ENCODE measurements at regions not wholly inside any gene's neighbourhood (a gene's known extent, or its start where the extent isn't known, plus 50 kb on each side); places are given as distances from the start of the nearest gene placed in this dataset.

DNA sequence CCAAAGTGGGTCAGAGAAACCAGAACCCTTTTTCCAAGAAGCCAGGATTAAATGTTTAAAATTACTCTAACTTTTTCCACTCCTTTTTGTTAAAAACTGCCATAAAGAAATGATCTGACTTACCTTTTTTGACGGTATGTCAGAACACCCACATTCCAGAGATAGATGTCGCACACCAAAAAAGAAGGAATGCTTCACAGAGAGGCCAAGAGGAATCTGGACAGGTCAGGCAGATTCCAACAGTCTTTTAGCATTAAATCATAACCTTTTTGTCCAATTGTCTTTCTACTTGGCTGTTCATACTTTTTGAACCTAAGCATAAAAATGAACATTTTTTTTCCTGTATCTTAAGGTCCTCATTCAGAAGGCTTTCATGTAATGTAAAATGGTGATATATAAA, 846.9 kb downstream of the NSUN3 start:
- Mint-ChIP-seq H3K4me1 (ENCODE audit: low read depth) (no peaks in the 10 kb centered on the region), H3K9me3 (peaks cover 10% of the 10 kb centered on the region), H3K36me3 (ENCODE audit: insufficient read depth) (no peaks in the 10 kb centered on the region), H3K27me3 (ENCODE audit: low read depth) (no peaks in the 10 kb centered on the region), H3K4me3 (no peak overlapping the region)
- DNase-seq (no peak), ATAC-seq (no peak)

DNA sequence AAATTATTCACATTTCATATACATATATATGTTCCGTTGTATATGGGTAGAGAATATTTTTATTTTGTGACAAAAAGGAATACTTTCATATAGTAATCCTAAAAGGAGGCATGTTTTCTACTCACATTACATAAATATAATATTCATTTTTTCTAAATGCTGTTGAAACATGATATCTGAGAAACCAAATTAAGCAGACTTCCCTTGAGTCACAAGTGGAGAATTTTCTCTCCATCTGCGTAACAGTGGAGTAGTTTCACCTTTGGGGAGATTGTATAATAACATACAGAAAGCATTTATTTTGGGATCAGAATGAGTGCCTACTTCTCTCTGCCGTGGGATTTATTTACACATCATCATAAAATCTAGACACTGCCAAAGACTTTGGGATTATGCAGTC, 849.8 kb downstream of the NSUN3 start:
- Mint-ChIP-seq H3K4me1 (ENCODE audit: low read depth) (no peaks in the 10 kb centered on the region), H3K9me3 (peaks cover 8% of the 10 kb centered on the region), H3K4me3 (no peak overlapping the region), H3K36me3 (ENCODE audit: insufficient read depth) (no peaks in the 10 kb centered on the region), H3K27me3 (ENCODE audit: low read depth) (no peaks in the 10 kb centered on the region)
- DNase-seq (no peak), ATAC-seq (no peak)

DNA sequence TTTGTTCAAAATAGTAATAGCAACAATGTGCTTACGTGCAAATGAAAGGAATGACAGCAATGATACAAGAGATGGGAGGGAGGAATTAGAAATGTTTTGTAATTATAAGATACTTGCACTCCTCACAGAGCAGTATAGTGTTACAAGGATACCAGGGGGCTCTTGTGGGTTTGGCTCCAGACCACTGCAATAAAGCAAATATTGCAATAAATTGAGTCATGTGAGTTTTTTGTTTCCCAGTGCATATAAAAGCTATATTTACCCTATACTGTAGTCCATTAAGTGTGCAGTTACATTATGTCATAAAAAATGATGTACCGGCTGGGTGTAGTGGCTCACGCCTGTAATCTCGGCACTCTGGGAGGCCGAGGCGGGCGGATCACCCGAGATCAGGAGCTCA, 864.3 kb downstream of the NSUN3 start:
- H3K36me3 Mint-ChIP-seq (ENCODE audit: insufficient read depth), result no peaks in the 10 kb centered on the region
- H3K27me3 Mint-ChIP-seq (ENCODE audit: low read depth), result no peaks in the 10 kb centered on the region
- H3K4me1 Mint-ChIP-seq (ENCODE audit: low read depth), result no peaks in the 10 kb centered on the region
- ATAC-seq (no peak), DNase-seq (no peak)
- peaks cover 7% of the 10 kb centered on the region for H3K9me3 Mint-ChIP-seq
- H3K4me3 Mint-ChIP-seq, result no peak overlapping the region

DNA sequence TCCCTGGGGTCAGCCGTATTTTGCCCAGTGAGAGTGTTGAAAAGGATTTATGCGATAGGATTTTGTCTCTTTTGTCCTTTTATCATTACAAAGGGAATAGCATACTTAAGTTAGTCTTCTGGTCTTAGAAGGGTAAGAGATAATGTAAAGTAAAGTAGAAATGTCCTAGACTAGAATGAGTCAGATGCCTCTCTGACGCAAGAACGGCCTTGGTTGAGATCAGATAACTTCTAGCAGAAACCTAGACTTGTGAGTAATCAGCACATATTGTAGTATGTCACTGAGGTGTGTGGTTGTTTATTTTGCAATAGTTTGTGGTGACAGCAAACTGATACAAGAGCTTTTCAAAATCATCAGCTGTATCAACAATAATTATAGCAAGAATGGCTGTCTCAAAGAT, 866.1 kb downstream of the NSUN3 start:
- ATAC-seq (no peak), DNase-seq (no peak)
- Mint-ChIP-seq H3K4me1 (ENCODE audit: low read depth) (no peaks in the 10 kb centered on the region), H3K36me3 (ENCODE audit: insufficient read depth) (no peaks in the 10 kb centered on the region), H3K4me3 (no peak overlapping the region), H3K9me3 (peaks cover 4% of the 10 kb centered on the region), H3K27me3 (ENCODE audit: low read depth) (no peaks in the 10 kb centered on the region)

DNA sequence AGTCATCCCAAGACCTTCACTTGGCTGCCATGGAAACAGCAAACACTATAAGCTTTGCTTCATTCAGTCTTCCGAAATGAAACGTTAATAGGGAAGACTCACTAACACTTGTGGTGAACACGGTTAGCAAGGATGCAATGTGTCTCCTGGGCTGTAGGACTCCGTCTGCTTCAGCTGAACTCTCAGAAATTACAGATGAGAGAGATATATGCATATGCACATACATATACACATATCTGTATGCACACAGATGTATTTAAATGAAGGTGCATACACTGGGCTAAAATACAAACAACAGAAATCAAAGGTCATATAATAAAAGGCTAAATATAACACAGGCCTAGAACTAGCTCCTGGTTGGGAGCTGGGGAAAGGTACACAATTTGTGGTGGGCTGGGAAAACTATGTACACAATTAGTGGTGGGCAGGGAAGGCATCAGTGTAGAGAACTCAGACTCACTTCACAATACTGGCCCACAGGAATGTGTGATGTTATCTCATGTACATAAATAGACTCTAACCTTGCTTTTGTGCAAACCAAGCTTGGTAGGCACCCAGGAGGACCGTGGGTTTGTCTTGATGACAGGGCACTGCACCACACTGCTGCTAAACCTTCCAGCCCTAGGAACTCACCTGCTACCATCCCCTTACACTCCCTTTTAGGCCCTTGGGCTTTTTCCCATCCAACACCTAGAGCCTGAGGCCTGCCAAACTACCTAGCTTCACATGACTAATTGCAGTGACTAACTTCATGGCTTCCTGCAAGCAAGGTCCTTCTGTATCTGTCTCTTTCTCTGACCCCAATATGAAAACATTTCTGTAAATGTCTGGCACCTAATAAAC, 873.1 kb downstream of the NSUN3 start:
- H3K27me3 Mint-ChIP-seq (ENCODE audit: low read depth), result no peaks in the 10 kb centered on the region
- no peaks in the 10 kb centered on the region for H3K36me3 Mint-ChIP-seq (ENCODE audit: insufficient read depth)
- peaks cover 11% of the 10 kb centered on the region for H3K9me3 Mint-ChIP-seq
- H3K4me1 Mint-ChIP-seq (ENCODE audit: low read depth), result no peaks in the 10 kb centered on the region
- no peak overlapping the region for H3K4me3 Mint-ChIP-seq
- ATAC-seq, result no peak
- DNase-seq, result no peak

DNA sequence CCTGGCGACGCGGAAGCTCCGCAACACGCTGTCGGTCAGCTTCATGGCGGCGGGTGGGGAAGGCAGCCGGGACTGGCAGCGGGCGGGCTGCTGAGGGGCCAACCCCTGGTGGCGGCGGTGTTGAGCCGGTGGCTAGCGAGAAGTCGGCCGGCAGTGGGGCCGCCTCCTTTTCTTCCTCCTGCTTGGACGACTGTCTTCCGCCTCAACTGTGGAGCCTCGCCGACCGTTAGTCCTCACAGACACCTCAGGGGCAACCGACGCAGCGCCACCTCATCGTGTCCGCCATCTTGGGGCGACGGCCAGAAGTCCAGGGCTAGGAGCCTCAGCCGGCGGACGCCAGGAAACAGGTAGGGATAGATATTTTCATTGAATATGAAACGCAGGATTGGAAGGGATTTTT, 875.1 kb downstream of the NSUN3 start:
- DNase-seq, result no peak
- Mint-ChIP-seq H3K4me1 (ENCODE audit: low read depth) (no peaks in the 10 kb centered on the region), H3K36me3 (ENCODE audit: insufficient read depth) (no peaks in the 10 kb centered on the region), H3K4me3 (no peak overlapping the region), H3K27me3 (ENCODE audit: low read depth) (no peaks in the 10 kb centered on the region), H3K9me3 (peaks cover 13% of the 10 kb centered on the region)
- no peak for ATAC-seq

DNA sequence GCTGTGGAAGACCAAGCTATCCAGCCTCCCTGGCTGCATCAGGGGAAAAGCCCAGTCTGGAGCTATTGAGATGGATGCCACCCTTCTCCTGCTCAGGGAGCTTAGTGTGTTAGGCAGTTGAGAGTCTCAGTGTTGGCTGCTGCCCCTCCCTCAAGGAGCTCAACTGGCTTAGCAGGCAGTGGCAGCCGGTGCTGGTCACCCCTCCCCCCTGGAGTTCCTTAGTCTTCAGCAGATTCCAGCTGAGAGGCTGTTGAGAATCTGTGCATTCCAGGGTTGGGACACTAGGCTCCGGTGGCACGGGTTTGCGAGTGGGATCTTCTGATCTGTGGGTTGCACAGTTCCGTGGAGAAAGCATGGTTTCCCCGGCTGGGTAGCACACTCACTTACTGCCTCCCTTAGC, 883.8 kb downstream of the NSUN3 start:
- DNase-seq (no peak), ATAC-seq (no peak)
- no peaks in the 10 kb centered on the region for H3K4me1 Mint-ChIP-seq (ENCODE audit: low read depth)
- H3K9me3 Mint-ChIP-seq, result peaks cover 3% of the 10 kb centered on the region
- no peak overlapping the region for H3K4me3 Mint-ChIP-seq
- H3K36me3 Mint-ChIP-seq (ENCODE audit: insufficient read depth), result no peaks in the 10 kb centered on the region
- H3K27me3 Mint-ChIP-seq (ENCODE audit: low read depth), result no peaks in the 10 kb centered on the region

DNA sequence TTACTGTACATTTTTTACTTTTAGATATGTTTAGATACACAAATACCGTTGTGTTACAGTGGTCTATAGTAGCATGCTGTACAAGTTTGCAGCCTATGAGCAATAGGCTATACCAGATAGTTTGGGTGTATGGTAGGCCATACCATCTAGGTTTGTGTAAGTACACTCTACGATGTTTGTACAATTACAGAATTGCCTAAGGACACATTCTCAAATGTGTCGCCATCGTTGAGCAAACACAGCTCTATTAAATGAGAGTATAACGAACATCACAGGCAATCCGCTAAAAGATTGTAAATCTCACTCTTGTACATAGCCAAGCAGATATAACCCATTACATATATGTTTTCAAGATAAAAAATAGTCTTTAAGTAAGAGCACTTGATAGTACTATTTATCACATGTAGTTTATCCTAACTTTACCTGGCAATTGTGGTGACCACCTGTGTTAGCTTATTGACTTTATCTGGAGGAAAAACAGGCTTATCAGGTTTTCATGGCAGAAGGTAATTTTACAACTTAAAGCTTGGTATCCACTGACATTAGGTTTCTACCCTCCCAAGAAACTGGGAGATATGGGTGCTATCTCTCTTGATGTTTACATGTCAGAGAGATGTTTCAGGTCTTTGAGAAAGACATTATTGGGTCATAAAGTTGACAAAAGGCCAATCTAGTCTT, 898.7 kb downstream of the NSUN3 start:
- DNase-seq, result no peak
- Mint-ChIP-seq H3K4me3 (no peak overlapping the region), H3K9me3 (peaks cover 7% of the 10 kb centered on the region), H3K36me3 (ENCODE audit: insufficient read depth) (no peaks in the 10 kb centered on the region), H3K4me1 (ENCODE audit: low read depth) (no peaks in the 10 kb centered on the region), H3K27me3 (ENCODE audit: low read depth) (no peaks in the 10 kb centered on the region)
- ATAC-seq, result no peak

DNA sequence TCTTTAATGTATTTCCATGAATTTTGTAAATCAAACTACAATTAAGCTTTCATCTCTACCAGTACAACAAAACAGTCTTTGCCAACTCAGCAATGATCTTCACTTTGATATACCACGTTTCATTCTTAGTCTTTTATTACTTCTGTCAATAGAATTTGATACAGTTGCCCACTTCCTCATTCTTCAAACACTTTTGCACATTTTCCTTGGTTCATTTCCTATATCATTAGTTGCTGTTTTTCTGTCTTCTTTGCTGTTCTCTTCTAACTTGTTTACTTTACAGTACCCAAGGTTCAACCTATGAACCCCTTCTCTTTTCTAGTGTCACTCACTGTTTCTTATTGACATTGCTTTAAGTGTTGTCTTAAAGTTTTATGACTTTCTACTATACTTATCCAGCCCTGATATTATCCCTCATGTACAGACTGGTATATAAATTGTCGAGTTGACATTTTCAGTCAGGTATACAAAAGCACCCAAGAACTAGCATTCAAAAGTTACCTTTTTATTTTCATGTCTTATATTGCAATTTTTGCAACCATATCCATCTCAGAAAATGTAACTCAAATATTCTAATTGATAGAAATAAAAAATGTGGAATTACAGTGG, 903.1 kb downstream of the NSUN3 start:
- no peaks in the 10 kb centered on the region for H3K27me3 Mint-ChIP-seq (ENCODE audit: low read depth)
- no peaks in the 10 kb centered on the region for H3K36me3 Mint-ChIP-seq (ENCODE audit: insufficient read depth)
- H3K4me1 Mint-ChIP-seq (ENCODE audit: low read depth), result no peaks in the 10 kb centered on the region
- DNase-seq (no peak), ATAC-seq (no peak)
- peaks cover 8% of the 10 kb centered on the region for H3K9me3 Mint-ChIP-seq
- H3K4me3 Mint-ChIP-seq, result no peak overlapping the region

DNA sequence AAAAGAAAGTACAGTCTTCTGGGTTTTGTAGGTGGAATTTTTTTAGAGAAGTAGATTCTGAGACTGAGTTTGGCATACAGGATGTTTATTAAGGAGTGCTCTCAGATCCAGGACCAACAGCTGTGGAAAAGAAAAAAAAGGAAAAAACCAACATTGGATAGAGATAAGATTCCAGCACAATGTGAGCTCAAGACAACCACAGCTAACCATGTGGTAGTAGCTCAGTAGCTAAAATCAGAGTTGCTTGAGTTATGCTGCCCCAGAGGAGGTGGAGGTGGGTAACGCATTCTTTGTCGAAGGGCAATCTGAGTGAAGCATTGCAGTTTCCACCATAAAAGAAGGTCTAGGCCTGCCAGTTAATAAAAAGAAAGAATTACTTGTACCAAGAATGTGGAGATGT, 904.3 kb downstream of the NSUN3 start:
- H3K4me3 Mint-ChIP-seq, result no peak overlapping the region
- no peaks in the 10 kb centered on the region for H3K4me1 Mint-ChIP-seq (ENCODE audit: low read depth)
- ATAC-seq (no peak), DNase-seq (no peak)
- H3K9me3 Mint-ChIP-seq, result peaks cover 8% of the 10 kb centered on the region
- no peaks in the 10 kb centered on the region for H3K27me3 Mint-ChIP-seq (ENCODE audit: low read depth)
- H3K36me3 Mint-ChIP-seq (ENCODE audit: insufficient read depth), result no peaks in the 10 kb centered on the region

DNA sequence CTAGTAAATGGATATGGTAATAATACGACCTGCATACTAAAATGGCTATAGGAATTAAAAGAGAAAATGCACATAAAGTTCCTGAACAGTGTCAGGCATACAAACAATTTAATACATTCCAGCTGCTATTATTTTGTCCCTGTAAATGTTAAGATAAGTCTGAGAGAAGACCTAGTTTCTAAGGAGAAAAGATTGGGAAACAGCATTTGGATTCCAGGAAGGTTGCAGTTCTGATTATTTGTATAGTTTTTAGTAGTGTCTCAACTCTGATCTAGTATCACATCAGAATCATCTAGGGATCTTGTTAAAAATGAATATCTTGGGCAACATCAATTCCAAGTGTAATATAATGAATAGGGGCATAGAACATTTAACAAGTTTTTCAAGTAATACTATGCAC, 905.7 kb downstream of the NSUN3 start:
- ATAC-seq (no peak), DNase-seq (no peak)
- H3K36me3 Mint-ChIP-seq (ENCODE audit: insufficient read depth), result no peaks in the 10 kb centered on the region
- peaks cover 8% of the 10 kb centered on the region for H3K9me3 Mint-ChIP-seq
- H3K4me1 Mint-ChIP-seq (ENCODE audit: low read depth), result no peaks in the 10 kb centered on the region
- H3K27me3 Mint-ChIP-seq (ENCODE audit: low read depth), result no peaks in the 10 kb centered on the region
- H3K4me3 Mint-ChIP-seq, result no peak overlapping the region

DNA sequence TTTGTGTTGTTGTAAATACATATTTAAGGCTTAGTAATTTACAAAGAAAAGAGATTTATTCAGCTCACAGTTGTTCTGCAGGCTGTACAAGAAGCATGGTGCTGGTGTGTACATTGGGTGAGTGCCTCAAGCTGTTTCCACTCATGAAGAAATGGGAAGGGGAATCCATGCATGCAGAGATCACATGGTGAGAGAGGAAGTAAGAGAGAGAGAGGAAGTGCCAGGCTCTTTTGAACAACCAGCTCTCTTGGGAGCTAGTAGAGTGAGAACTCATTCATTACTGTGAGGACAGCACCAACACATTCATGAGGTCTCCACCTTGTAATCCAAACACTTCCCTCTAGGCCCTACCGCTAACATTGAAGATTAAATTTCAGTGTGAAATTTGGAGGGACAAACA, 909.2 kb downstream of the NSUN3 start:
- Mint-ChIP-seq H3K9me3 (peaks cover 17% of the 10 kb centered on the region), H3K27me3 (ENCODE audit: low read depth) (no peaks in the 10 kb centered on the region), H3K4me1 (ENCODE audit: low read depth) (no peaks in the 10 kb centered on the region), H3K36me3 (ENCODE audit: insufficient read depth) (no peaks in the 10 kb centered on the region), H3K4me3 (no peak overlapping the region)
- DNase-seq (no peak), ATAC-seq (no peak)

DNA sequence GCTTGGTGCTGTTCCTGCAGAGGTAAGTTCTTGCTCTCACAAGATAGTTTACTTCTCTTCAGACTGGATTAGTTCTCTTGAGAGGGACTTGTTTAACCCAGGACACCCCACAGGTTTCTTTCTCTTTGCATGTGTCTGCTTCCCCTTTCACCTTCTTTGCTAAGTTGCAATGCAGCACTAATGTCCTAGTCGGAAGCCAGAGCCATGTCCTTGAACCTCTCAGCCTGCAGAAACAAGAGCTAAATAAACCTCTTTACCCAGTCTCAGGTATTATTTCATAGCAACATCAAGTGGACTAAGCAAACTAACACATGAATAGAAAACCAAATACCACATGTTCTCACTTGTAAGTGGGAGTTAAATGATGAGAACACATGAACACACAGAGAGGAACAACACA, 915.2 kb downstream of the NSUN3 start:
- ATAC-seq (no peak), DNase-seq (no peak)
- H3K4me3 Mint-ChIP-seq, result no peak overlapping the region
- H3K27me3 Mint-ChIP-seq (ENCODE audit: low read depth), result no peaks in the 10 kb centered on the region
- H3K9me3 Mint-ChIP-seq, result peaks cover 24% of the 10 kb centered on the region
- H3K36me3 Mint-ChIP-seq (ENCODE audit: insufficient read depth), result no peaks in the 10 kb centered on the region
- no peaks in the 10 kb centered on the region for H3K4me1 Mint-ChIP-seq (ENCODE audit: low read depth)

DNA sequence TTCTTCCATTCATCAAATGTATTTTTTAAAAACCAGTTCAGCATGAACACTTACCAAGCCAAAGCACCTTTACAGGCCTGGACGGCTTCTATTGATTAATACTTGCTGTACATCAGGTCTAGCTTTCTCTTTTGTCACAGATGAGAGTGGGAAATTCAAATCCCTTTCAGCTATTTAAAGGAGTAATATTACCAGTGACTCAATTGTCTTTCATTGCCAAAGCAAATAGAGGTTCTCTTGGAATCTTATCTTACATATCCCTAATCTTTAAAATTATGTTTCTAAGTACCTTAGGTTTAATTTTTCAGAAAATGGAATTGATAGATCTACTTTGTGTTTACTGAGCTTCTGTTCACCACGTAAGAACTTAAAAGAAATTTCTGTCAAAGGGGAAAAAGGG, 922.9 kb downstream of the NSUN3 start:
- Mint-ChIP-seq H3K27me3 (ENCODE audit: low read depth) (no peaks in the 10 kb centered on the region), H3K4me3 (no peak overlapping the region), H3K36me3 (ENCODE audit: insufficient read depth) (no peaks in the 10 kb centered on the region), H3K4me1 (ENCODE audit: low read depth) (no peaks in the 10 kb centered on the region), H3K9me3 (peaks cover 7% of the 10 kb centered on the region)
- DNase-seq, result no peak
- ATAC-seq, result no peak
